HG03135 (cell line): ENCODE measurements at regions not wholly inside any gene's neighbourhood (a gene's known extent, or its start where the extent isn't known, plus 50 kb on each side); places are given as distances from the start of the nearest gene placed in this dataset.

Experiments
- ATAC-seq: cut with Tn5 transposase; IDR thresholded peaks from one replicate; pipeline ENCODE4 v1.9.1; 2021; ENCODE audit warnings: mild to moderate bottlenecking, moderate library complexity; ENCODE audit not compliant: unreplicated experiment

DNA sequence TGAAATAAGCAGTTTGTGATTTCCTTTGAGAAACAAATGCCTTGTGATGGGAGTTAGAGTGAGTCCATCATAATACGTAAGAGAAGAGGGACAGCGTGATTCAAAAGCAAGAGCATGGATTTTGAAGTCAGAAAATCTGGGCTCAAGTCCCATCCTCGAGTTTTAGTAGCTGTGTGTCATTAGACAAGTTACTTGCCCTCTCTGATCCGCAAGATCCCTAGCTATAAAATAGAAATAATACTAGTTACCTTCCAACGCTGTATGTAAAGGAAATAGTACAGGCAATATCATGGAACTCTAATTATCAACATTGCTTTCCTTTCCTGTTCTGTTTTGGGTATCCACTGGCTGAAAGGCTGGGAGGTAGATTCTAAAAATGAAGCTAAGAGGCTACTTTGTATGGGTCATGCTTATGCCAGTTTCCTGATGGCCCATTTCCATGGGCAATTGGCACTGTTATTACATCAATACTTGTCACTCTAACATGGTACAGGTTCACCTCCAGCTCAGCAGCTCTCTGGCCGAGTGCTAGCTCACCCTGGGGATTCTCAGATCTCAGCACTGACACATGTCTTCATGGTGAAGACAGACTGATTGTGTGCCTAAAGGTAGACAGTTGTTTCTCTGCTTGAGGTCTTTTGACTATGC is 241.7 kb upstream of the KLF4 start:
- no peak for ATAC-seq

DNA sequence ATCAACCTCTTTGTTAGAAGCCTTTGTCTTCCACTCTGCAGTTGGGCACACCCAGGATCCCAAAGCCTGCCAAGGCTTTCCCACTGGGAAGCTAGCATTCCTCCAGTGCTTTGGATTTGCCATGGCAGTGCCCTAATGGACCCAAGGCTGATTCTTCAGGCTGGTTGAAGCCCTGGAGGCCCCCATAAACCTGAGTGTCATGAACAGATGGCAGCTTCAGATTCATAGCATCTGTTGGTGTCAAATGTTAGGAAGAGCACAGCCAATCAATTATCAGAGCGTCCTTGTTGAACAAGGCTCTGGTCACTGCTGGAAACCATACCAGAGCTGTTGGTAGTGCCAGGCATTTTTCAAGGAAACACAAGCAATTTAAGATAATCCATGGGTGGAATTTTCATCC is 241.1 kb upstream of the KLF4 start:
- no peak for ATAC-seq

DNA sequence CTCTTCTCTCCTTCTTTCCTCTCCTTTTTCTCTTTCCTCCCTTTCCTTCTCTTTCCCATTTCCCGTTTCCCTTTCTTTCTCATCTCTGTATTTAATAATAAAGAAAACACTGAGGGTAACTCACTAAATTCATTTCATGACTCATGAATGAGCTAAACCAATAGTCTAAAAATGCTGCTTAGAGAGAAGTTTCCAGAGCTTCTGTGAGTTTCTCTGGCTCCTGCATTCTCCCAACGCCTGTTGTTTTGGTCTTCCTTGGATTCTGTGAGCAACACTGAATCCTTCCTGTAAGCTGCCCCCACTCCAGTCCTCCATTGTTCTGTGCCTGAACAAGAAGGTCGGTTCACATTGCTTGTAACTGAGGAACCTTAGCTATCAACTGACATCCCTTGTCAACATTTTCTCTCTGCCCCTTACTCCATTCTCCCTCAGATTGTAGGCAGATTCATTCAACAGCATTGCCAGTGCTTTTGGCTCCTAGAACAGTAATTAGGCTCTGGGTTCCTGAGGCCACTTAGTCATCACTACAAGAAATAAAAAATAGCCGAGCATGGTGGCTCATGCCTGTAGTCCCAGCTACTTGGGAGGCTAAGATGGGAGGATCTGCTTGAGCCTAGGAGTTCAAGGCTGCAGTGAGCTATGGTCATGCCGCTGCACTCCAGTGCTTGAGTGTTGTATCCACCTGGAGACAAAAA is 237.7 kb upstream of the KLF4 start:
- no peak for ATAC-seq

DNA sequence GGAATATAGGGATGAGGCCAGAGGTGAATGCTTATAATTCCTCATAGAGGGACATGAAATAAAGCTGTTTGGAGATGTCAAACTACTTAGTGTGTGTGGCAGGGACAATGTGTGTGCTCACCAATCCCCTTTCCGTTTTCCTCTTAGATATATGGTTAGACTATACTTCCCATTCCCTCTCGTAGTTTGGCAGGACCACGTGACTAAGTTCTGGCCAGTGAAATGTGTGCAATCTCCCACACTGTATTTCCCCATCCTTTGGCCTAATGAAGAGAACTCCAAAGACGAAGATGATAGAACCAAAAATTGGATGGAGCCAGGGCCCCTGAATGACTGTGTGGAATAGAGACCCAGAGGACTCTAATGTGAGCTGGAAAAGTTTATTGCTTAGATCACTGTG is 233.4 kb upstream of the KLF4 start:
- no peak for ATAC-seq

DNA sequence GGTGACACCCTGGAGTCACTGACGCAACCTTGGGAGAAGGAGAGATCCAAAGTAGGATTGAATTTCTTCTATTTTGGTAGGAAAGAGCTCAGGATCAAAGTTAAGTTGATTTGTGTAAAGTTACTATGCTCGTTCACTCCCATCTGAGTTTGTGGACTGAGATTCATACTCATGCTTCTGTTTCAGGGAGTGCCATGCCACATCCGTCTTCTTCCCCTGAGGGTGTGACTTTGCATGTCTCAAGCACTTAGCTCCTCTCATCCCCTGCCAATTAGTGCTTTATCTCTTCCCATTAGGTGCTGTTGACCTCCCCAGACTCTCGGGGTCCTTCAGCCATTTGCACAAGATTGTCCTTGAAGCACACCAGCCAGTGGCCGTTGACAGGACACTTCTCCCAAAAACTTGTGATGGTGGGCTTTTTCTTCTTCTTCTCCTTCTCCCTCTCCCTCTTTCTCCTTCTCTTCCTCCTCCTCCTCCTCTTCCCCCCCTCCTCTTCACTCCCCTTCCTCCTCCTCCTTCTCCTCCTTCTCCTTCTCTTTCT is 232.2 kb upstream of the KLF4 start:
- ATAC-seq = no peak

DNA sequence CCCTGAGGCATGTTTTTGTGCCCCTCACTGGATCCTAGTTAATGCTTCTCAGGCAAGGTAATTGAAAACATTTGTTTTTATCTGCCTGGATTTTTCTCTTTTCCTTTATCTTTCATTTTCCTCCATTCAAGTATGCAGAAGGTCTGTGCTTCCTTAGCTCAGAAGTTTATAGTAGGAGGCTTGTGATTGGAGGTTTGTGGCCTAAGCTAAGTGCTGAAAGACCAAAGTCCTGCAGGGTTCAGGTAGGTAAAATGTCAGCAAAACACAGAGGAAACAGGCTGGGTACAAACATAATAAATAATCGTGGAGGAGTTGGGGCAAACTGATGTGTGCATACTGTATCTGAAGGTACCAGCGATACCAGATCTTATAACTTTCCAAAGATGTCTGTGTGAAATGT is 230.9 kb upstream of the KLF4 start:
- ATAC-seq = no peak

DNA sequence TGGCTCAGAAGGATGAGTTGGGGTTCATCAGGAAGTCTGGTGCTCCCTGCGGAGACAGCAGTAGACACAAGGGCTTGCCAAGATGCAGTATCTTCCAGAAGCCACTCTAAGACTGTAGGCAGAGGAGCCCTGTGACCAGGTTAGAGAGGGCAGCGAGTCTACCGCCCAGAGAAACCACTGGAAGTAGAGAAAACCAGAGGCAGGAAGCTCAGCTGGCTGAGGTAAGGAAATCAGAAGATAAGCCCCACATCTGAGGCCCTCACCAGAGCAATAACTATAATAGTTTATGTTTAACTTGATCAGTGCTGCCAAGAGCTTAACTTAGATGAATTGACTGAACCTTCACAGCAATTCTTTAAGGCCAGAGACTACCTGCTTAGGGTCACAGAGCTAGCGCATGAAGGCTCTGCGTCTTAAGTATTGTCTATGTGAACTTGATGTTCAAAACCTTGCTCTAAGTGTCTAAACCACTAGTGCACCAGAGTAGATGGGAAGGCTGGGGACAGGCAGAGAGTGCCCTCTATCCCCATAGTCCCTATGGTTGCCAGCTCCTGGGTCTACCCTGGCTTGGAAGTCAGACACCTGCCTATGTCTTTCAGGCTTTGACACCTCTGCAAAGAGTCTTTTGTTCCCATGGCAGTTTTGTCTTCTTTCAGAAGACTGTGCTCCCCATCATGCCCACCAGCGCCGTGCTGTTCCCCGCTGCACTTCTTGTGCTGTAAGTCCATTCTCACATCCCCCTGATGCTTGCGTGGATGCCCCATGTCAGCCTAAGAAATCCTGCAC is 228.2 kb upstream of the KLF4 start:
- ATAC-seq = no peak

DNA sequence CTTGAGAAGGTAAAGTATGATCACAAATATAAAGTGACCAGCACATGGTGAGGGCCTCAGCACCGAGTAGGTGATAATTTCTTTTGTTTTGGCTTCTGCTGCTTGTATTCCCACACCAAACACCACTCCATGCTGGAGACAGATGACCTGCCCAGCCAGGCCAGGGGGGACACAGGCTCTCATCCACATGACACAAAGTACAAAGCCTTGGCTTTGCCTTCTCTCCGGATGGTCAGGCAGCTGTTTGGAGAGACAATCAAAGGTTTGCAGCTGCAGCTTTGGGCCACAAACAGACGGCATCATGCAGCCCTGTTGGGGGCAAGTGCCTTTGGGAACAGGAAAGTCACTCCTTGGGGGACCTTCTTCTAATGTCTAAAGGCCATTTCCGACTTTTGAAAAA is 226.2 kb upstream of the KLF4 start:
- ATAC-seq = no peak

DNA sequence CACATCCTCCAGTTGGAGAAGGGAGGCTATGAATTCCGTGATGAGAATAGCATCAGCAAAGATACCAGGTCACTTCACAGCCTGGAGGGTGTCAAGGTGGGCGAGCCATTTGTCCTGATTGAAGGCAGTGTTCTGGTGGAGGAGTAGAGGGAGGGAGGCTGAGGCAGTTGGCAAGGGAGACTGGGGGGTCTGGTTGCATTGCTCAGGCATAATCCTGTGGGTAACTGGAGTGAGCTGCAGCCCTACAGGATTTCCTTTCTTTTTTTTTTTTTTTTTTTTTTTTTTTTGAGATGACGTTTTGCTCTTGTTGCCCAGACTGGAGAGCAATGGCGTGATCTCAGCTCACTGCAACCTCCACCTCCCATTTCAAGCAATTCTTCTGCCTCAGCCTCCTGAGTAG is 223.9 kb upstream of the KLF4 start:
- ATAC-seq = no peak

DNA sequence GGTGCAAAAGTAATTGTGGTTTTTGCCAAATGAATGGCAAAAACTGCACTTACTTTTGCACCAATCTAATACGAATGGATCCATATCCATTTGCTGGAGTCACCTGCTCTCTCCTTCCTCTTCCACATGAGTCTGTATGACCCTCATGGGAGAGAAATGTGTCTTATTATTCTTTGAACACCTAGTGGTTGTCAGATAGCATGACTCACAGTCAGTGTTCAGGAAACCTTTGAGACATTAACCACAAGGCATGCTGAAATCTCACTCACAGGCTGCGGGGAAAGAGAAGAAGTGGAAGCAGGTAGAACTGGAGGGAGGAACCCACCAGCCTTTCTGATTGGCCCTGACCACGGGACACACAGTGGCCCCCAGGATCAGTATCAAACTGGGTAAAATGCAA is 222.8 kb upstream of the KLF4 start:
- no peak for ATAC-seq

DNA sequence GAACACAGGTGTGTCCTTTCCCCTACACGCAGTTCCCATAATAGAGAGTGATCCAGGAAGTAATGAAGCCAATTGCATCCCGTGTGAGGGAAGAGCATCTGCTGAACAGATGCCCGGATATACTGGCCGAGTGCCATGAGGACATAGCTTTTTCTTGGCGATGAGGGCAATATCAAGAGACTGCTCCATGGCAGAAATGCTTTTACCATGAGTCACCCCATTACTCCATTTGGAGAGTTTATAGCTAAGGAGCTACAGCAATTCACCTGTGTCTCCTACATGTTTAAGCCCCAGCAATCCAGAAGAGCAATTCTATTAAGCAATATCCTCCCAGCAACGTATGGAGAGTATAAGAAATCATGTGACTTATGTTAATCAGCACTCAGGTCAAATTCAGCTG is 222.0 kb upstream of the KLF4 start:
- no peak for ATAC-seq

DNA sequence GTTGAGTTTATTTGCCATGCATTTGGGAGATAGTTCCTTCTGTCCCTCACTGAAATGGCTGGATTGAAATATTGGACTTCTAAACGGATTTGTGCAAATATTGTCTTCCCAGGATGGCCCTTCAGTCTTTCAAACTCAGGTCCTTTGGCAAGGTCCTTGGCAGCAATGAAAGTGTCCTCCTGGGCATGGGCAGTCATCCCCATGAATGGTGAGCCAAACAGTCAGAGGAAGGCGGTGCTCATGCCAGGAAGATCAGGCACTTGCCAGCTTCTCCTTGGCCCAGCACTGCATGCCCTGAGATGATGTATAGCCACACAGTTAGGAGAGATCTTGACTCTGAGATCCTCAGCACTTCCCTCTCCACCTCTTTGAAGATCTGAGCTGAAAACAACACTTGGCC is 221.4 kb upstream of the KLF4 start:
- ATAC-seq = no peak

DNA sequence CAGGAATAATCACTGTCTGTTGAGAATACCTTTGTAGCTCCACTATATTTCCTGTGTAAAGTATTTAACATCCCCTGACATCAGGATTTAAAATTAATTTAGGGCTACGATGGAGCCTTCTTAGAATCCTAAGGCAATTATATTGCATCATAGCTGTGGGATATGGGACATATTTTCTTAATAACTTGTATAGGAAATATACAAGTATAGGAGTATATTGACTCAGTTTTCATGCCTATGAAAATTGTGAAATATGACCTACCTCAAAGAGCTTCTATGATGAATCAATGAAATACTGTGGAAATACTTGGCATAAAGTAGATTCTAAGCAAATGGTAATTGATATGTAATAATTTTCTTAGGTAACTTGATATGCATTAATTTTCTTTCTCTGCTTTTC is 221.0 kb upstream of the KLF4 start:
- ATAC-seq = no peak

DNA sequence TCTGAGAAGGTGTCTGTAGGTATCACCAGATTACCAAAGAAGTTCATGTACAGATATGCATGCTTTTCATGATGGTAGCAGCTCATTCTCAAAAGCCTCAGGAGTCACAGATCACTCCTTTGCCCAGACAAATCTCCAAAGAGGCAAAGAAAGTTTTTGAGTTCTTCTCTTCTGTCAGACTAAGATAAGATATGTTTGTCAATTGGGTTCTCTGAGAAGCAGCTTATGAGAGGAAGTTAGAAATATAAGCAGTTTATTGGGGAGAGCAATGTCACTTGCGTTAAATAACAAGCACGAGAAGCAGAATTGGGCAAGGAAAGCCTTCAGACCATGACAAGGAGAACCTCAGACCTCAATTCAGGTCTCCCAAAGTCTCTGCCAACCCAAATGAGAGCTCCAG is 219.2 kb upstream of the KLF4 start:
- no peak for ATAC-seq

DNA sequence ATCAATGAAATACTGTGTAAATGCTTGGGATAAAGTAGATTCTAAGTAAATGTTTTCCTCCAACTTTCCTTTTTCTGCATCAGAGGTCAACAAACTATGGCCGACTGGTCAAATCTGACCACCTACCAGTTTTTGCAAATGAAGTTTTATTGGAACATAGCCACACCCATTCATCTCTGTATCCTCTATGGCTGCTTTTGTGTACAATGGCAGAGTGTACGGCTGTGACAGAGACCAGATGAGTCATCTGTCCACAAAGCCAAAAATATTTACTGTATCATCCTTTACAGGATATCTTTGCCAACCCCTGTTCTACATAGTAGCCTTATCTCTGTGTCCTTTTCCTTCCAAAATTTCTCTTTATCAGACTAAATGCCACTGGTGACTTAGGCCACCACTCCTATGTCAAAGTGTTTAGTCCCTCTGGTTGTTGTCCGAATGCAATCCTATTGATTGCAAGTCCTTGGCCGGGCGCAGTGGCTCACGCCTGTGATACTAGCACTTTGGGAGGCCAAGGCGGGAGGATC is 218.4 kb upstream of the KLF4 start:
- ATAC-seq = no peak

DNA sequence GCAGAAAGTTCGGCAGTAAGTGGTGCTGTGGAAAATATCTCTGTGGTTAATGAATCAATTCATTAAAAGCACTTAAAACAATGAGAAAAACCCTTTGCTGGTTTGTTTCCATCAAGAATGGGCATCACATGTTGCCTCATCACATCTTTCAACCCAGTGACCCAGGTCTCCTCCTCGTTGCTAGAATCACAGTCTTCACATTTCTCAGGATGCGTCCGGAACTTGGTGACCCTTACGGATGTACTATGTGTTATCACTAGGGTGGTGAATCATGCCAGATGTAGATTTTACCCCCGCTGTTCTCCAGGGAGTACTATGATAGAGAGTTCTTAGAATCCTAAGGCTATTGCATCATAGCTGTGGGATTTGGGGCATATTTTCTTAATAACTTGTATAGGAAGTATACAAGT is 217.9 kb upstream of the KLF4 start:
- no peak for ATAC-seq

DNA sequence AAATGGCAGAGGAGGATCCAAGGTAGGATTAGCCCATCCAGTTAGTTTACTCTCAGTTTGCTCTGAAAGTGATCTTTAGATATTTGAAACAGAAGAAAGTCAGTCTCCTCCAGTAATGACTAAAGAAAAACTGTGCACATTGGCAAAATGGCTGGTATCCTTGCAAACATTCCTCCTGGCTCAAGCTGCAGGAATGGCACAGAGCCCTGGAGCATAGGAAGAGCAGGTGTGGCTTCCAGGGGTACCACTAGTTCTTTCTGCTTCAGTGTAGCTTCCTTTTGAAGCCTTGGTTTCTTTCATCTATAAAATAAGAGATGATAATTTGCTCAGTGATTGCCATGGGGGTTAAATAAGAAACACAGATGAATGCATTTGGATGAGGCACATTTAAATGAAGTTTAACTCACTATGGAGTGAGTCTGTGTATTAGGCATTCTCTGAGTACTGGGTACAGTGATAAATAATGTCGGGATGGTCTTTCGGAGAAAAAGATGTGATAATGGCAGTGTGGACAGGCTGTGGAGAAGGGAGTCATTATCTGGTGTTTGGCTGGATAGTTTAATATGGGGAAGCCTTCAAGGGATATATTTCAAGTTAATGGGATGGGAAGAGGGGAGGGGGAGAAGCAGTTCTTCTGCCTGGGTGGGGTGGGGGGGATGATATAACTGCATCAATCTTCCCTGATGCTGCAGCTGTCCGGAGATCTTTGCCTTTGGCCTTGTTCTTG is 217.3 kb upstream of the KLF4 start:
- no peak for ATAC-seq

DNA sequence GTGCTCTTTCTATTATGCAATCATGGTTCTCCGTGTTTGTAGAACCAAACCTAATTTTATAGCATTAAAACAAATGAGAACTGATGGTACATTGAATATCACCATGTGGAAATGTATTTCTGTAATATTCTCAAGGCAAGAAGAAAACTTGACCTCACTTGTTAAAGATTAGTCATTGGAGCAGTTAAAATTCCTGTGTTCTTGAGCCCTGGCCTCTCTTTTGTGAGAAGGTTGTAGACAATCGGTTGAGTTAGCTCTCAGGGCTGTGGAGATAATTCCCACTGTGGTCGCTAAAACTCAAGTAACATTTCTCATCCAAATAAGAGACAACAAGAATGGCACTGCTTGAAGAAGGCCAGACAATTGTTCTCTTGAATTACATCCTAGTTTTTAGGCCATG is 216.0 kb upstream of the KLF4 start:
- no peak for ATAC-seq

DNA sequence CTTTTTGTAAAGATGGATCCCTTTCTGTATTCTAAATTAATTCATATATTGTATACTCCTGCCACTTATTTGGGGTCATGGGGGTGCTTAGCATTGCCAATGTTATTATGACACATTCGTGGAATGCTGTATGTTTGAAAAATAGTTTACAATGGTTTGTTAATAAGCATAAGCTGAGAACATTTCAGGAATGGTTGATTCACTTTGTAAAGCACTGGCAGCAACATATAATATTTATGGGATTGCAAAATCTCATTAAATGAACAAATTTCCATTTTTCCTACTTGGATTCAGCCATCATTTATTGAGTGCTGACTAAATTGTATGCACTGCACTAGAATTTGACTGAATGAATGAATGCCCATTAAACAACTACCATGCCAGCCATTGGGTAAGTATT is 215.2 kb upstream of the KLF4 start:
- no peak for ATAC-seq

DNA sequence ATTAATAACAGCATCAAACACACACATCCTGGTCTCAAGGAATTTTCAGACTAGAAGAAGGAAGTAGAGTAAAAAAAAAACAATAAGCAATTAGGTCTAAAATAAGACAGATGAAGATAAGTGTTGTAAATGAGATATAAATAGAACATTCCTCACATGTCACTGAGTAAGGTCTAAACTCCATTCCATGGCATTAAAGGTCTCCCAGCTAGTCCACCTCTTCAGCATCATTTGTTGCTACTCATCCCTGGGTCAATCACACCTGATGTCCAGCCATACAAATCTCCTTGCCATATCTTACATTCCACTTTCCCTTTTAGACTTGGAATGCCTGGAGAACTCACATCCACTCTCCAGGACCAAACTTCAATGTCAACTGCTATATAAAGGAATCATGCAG is 214.1 kb upstream of the KLF4 start:
- no peak for ATAC-seq

DNA sequence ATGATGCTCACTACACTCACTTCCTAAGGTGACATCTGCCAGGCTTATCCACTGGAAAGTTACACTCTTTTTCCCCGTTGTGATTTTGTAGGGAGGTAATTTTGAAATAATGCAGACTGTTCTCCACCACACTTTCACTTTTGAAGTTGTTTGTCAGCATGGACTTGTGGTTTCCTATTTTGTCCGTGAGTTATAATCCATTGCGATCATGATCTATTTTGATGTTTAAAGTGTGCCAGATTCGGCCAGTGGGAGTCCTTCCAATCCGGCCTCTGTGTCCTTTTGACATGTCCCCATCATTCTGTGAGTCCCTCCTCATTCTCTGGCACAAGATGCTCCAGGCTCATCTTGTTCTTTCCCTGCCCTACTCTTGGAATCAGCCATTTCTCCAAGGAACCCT is 211.3 kb upstream of the KLF4 start:
- no peak for ATAC-seq
